Colonic mucosa (tissue), 4 donors: ENCODE measurements at regions not wholly inside any gene's neighbourhood (a gene's known extent, or its start where the extent isn't known, plus 50 kb on each side); places are given as distances from the start of the nearest gene placed in this dataset.

Source experiments
- DNase-seq: peaks from one replicate; pipeline ENCODE4 v3.0.0-alpha.2; 2020
- H3K27ac ChIP-seq: fragments of 200-600 bp; one replicate; pipeline ENCODE4 v1.8.0; 2021
- H3K27me3 ChIP-seq: fragments of 200-600 bp; one replicate; pipeline ENCODE4 v1.8.0; 2021
- H3K36me3 ChIP-seq: fragments of 200-600 bp; one replicate; pipeline ENCODE4 v1.8.0; 2021
- H3K4me1 ChIP-seq: fragments of 200-600 bp; one replicate; pipeline ENCODE4 v1.8.0; 2021; ENCODE audit warnings: mild to moderate bottlenecking
- H3K4me3 ChIP-seq: fragments of 200-600 bp; one replicate; pipeline ENCODE4 v1.8.0; 2021
- H3K9ac ChIP-seq, 2 donors: one replicate each; pipeline ENCODE4 v1.7.0; 2013; ENCODE audit warnings: control low read depth in 2 of 2, low read depth in 2 of 2, low read length in 2 of 2
- H3K9me3 ChIP-seq: fragments of 200-600 bp; one replicate; pipeline ENCODE4 v1.8.0; 2021
- intact Hi-C: fragments of 100-400 bp; cut with DNase I; formaldehyde crosslinking; loops from one replicate; pipeline ENCODE4 v1.14.1; 2022
- TF ChIP-seq, protein P1 (sequence below): fragments of 200-600 bp; IDR thresholded peaks from one replicate; pipeline ENCODE4 v1.8.0; 2022; ENCODE audit warnings: antibody characterized with exemption, mild to moderate bottlenecking
- donor health status: healthy.
- donor health status: DM: no; HTN: no; CAD: no.
- donor health status: DM: no; HTN: no; CAD: no.

GRCh38 chr9:99582814-99583213 is 238.9 kb upstream of the NR4A3 start:
- H3K27me3 ChIP-seq: no peaks in the 10 kb centered on the region
- intact Hi-C loops: no loop called here
- TF ChIP-seq, protein P1, sequence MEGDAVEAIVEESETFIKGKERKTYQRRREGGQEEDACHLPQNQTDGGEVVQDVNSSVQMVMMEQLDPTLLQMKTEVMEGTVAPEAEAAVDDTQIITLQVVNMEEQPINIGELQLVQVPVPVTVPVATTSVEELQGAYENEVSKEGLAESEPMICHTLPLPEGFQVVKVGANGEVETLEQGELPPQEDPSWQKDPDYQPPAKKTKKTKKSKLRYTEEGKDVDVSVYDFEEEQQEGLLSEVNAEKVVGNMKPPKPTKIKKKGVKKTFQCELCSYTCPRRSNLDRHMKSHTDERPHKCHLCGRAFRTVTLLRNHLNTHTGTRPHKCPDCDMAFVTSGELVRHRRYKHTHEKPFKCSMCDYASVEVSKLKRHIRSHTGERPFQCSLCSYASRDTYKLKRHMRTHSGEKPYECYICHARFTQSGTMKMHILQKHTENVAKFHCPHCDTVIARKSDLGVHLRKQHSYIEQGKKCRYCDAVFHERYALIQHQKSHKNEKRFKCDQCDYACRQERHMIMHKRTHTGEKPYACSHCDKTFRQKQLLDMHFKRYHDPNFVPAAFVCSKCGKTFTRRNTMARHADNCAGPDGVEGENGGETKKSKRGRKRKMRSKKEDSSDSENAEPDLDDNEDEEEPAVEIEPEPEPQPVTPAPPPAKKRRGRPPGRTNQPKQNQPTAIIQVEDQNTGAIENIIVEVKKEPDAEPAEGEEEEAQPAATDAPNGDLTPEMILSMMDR: no peak
- H3K4me3 ChIP-seq: no peak overlapping the region
- no peaks in the 10 kb centered on the region for H3K9me3 ChIP-seq
- no peaks in the 10 kb centered on the region for H3K36me3 ChIP-seq
- H3K9ac ChIP-seq: no peak overlapping the region
- no peak for DNase-seq
- H3K27ac ChIP-seq: no peak overlapping the region
- H3K4me1 ChIP-seq: no peaks in the 10 kb centered on the region

DNA sequence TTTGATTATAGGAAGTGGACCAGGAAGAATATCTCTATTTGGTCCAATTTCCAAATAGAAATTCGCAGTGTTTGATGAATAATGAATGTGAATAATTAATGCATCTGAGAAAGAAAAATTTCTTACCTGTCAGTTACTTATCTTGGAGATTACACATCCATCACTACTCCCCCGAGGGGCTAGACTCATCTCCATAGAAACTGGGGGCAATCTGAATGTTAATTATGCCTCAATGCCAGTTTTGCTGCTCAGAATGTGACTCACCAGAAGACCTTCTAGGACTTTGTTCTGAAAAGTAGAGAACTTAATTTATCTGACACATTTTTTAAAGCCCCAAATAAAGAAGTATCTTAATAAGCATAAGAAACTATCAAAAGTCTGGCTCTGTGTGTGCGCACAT is 233.4 kb upstream of the NR4A3 start:
- Histone ChIP-seq H3K27me3 (no peaks in the 10 kb centered on the region), H3K27ac (no peak overlapping the region), H3K9me3 (no peaks in the 10 kb centered on the region), H3K4me1 (no peaks in the 10 kb centered on the region), H3K36me3 (no peaks in the 10 kb centered on the region), H3K4me3 (no peak overlapping the region), H3K9ac (no peak overlapping the region)
- no peak for DNase-seq
- intact Hi-C loops: no loop called here
- TF ChIP-seq, protein P1: no peak

GRCh38 chr9:99588747-99589146 is 232.9 kb upstream of the NR4A3 start:
- Histone ChIP-seq H3K9ac (no peak overlapping the region), H3K4me1 (no peaks in the 10 kb centered on the region), H3K27ac (no peak overlapping the region), H3K9me3 (no peaks in the 10 kb centered on the region), H3K36me3 (no peaks in the 10 kb centered on the region), H3K27me3 (no peaks in the 10 kb centered on the region), H3K4me3 (no peak overlapping the region)
- no peak for DNase-seq
- TF ChIP-seq, protein P1: no peak
- intact Hi-C loops: no loop called here

- intact Hi-C loops: no loop called here
- Histone ChIP-seq H3K27me3 (no peaks in the 10 kb centered on the region), H3K36me3 (no peaks in the 10 kb centered on the region), H3K27ac (no peak overlapping the region), H3K9me3 (no peaks in the 10 kb centered on the region), H3K4me3 (no peak overlapping the region), H3K9ac (no peak overlapping the region), H3K4me1 (no peaks in the 10 kb centered on the region)
- no peak for DNase-seq
- TF ChIP-seq, protein P1: no peak
Observed at GRCh38 chr9:99590410-99590809, 231.3 kb upstream of the NR4A3 start.

GRCh38 chr9:99590840-99591239 is 230.8 kb upstream of the NR4A3 start:
- no peak for DNase-seq
- Histone ChIP-seq H3K9me3 (no peaks in the 10 kb centered on the region), H3K4me1 (no peaks in the 10 kb centered on the region), H3K4me3 (no peak overlapping the region), H3K27ac (no peak overlapping the region), H3K27me3 (no peaks in the 10 kb centered on the region), H3K36me3 (no peaks in the 10 kb centered on the region), H3K9ac (no peak overlapping the region)
- TF ChIP-seq, protein P1: no peak
- intact Hi-C loops: no loop called here

DNA sequence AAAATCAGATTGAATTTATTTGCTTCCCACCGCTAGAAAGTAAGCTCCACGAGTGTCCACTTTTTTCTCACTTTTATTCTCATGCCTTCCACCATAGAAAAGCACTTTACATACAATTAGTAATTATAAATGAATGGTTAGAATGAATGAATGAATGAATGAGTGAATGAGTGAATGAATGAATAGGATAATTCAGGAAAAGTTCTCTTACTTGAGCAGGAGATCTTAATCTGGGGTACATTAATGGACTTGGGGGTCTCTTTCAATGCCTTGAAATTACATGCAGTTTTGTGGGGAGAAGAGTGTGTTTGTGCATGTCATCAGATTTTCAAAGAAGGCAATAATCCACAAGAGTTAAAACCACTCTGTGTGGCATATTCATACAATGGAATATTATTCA is 229.9 kb upstream of the NR4A3 start:
- no peak overlapping the region for H3K27ac ChIP-seq
- H3K9ac ChIP-seq: no peak overlapping the region
- no peaks in the 10 kb centered on the region for H3K27me3 ChIP-seq
- no peak overlapping the region for H3K4me3 ChIP-seq
- no peaks in the 10 kb centered on the region for H3K4me1 ChIP-seq
- no peaks in the 10 kb centered on the region for H3K9me3 ChIP-seq
- H3K36me3 ChIP-seq: no peaks in the 10 kb centered on the region
- DNase-seq: no peak
- intact Hi-C loops: no loop called here
- TF ChIP-seq, protein P1: no peak
